Memory B cell (primary cell): ENCODE measurements at regions not wholly inside any gene's neighbourhood (a gene's known extent, or its start where the extent isn't known, plus 50 kb on each side); places are given as distances from the start of the nearest gene placed in this dataset.

Source experiments
- ATAC-seq: fragments of 150-1000 bp; cut with Tn5 transposase; 2 replicates; pipeline ENCODE4 v1.10.0; 2021; ENCODE audit warnings: low read depth, mild to moderate bottlenecking, moderate library complexity
- DNase-seq, 2 donors: peaks; one replicate each; pipeline ENCODE4 v3.0.0; 2022; ENCODE audit warnings: low spot score in 2 of 2
- H3K27ac Mint-ChIP-seq: one replicate; pipeline ENCODE4 v1.8.0; 2022; ENCODE audit warnings: mild to moderate bottlenecking, moderate library complexity, mixed read lengths
- H3K27me3 Mint-ChIP-seq: one replicate; pipeline ENCODE4 v1.8.0; 2022; ENCODE audit warnings: mixed read lengths
- H3K36me3 Mint-ChIP-seq: one replicate; pipeline ENCODE4 v1.8.0; 2022; ENCODE audit warnings: mild to moderate bottlenecking, mixed read lengths
- H3K4me1 Mint-ChIP-seq: one replicate; pipeline ENCODE4 v1.8.0; 2022; ENCODE audit warnings: mixed read lengths
- H3K4me3 Mint-ChIP-seq: one replicate; pipeline ENCODE4 v1.8.0; 2022; ENCODE audit warnings: mild to moderate bottlenecking, moderate library complexity, mixed read lengths
- H3K9me3 Mint-ChIP-seq: one replicate; pipeline ENCODE4 v1.8.0; 2022; ENCODE audit warnings: mixed read lengths

- Mint-ChIP-seq H3K27me3 (no peaks in the 10 kb centered on the region), H3K9me3 (no peaks in the 10 kb centered on the region), H3K4me3 (no peak overlapping the region), H3K36me3 (no peaks in the 10 kb centered on the region), H3K27ac (no peak overlapping the region), H3K4me1 (no peaks in the 10 kb centered on the region)
- ATAC-seq (no peak), DNase-seq (no peak)
Measured at GRCh38 chr18:78776151-78776550, 203.5 kb upstream of the SALL3 start.

- DNase-seq = no peak
- Mint-ChIP-seq H3K27ac (no peak overlapping the region), H3K36me3 (no peaks in the 10 kb centered on the region), H3K4me1 (no peaks in the 10 kb centered on the region), H3K9me3 (no peaks in the 10 kb centered on the region), H3K27me3 (no peaks in the 10 kb centered on the region), H3K4me3 (no peak overlapping the region)
- ATAC-seq = no peak
Measured at GRCh38 chr18:78776706-78777285, 202.8 kb upstream of the SALL3 start.

GRCh38 chr18:78777992-78778391 is 201.6 kb upstream of the SALL3 start:
- H3K9me3 Mint-ChIP-seq = no peaks in the 10 kb centered on the region
- no peak overlapping the region for H3K4me3 Mint-ChIP-seq
- DNase-seq = no peak
- no peaks in the 10 kb centered on the region for H3K36me3 Mint-ChIP-seq
- H3K4me1 Mint-ChIP-seq = no peaks in the 10 kb centered on the region
- H3K27me3 Mint-ChIP-seq = no peaks in the 10 kb centered on the region
- ATAC-seq = no peak
- no peak overlapping the region for H3K27ac Mint-ChIP-seq

- Mint-ChIP-seq H3K27me3 (no peaks in the 10 kb centered on the region), H3K4me3 (no peak overlapping the region), H3K9me3 (no peaks in the 10 kb centered on the region), H3K27ac (no peak overlapping the region), H3K4me1 (no peaks in the 10 kb centered on the region), H3K36me3 (no peaks in the 10 kb centered on the region)
- no peak for ATAC-seq
- no peak for DNase-seq
Measured at GRCh38 chr18:78778651-78779050, 201.0 kb upstream of the SALL3 start.

GRCh38 chr18:78779996-78780718 is 199.5 kb upstream of the SALL3 start:
- Mint-ChIP-seq H3K4me1 (no peaks in the 10 kb centered on the region), H3K36me3 (no peaks in the 10 kb centered on the region), H3K4me3 (no peak overlapping the region), H3K27me3 (no peaks in the 10 kb centered on the region), H3K9me3 (no peaks in the 10 kb centered on the region), H3K27ac (no peak overlapping the region)
- ATAC-seq (no peak), DNase-seq (no peak)

- no peak overlapping the region for H3K27ac Mint-ChIP-seq
- no peak for ATAC-seq
- H3K4me3 Mint-ChIP-seq = no peak overlapping the region
- H3K9me3 Mint-ChIP-seq = no peaks in the 10 kb centered on the region
- no peaks in the 10 kb centered on the region for H3K4me1 Mint-ChIP-seq
- DNase-seq = no peak
- no peaks in the 10 kb centered on the region for H3K27me3 Mint-ChIP-seq
- no peaks in the 10 kb centered on the region for H3K36me3 Mint-ChIP-seq
Measured at GRCh38 chr18:78780719-78781600, 198.7 kb upstream of the SALL3 start.

- no peak for ATAC-seq
- H3K4me3 Mint-ChIP-seq = no peak overlapping the region
- DNase-seq = no peak
- no peaks in the 10 kb centered on the region for H3K9me3 Mint-ChIP-seq
- H3K4me1 Mint-ChIP-seq = no peaks in the 10 kb centered on the region
- H3K36me3 Mint-ChIP-seq = no peaks in the 10 kb centered on the region
- no peak overlapping the region for H3K27ac Mint-ChIP-seq
- H3K27me3 Mint-ChIP-seq = no peaks in the 10 kb centered on the region
Measured at GRCh38 chr18:78781601-78781960, 198.0 kb upstream of the SALL3 start.

GRCh38 chr18:78782951-78783563 is 196.6 kb upstream of the SALL3 start:
- H3K4me1 Mint-ChIP-seq = no peaks in the 10 kb centered on the region
- H3K36me3 Mint-ChIP-seq = no peaks in the 10 kb centered on the region
- no peak overlapping the region for H3K27ac Mint-ChIP-seq
- DNase-seq (no peak), ATAC-seq (no peak)
- no peaks in the 10 kb centered on the region for H3K27me3 Mint-ChIP-seq
- no peaks in the 10 kb centered on the region for H3K9me3 Mint-ChIP-seq
- no peak overlapping the region for H3K4me3 Mint-ChIP-seq

GRCh38 chr18:78783564-78783960 is 196.1 kb upstream of the SALL3 start:
- H3K27ac Mint-ChIP-seq = no peak overlapping the region
- no peaks in the 10 kb centered on the region for H3K9me3 Mint-ChIP-seq
- no peaks in the 10 kb centered on the region for H3K27me3 Mint-ChIP-seq
- DNase-seq (no peak), ATAC-seq (no peak)
- no peak overlapping the region for H3K4me3 Mint-ChIP-seq
- no peaks in the 10 kb centered on the region for H3K4me1 Mint-ChIP-seq
- no peaks in the 10 kb centered on the region for H3K36me3 Mint-ChIP-seq

GRCh38 chr18:78784861-78785260 is 194.8 kb upstream of the SALL3 start:
- Mint-ChIP-seq H3K36me3 (no peaks in the 10 kb centered on the region), H3K4me1 (no peaks in the 10 kb centered on the region), H3K27me3 (no peaks in the 10 kb centered on the region), H3K9me3 (no peaks in the 10 kb centered on the region), H3K27ac (no peak overlapping the region), H3K4me3 (no peak overlapping the region)
- ATAC-seq (no peak), DNase-seq (no peak)

GRCh38 chr18:78785706-78786105 is 193.9 kb upstream of the SALL3 start:
- H3K9me3 Mint-ChIP-seq = no peaks in the 10 kb centered on the region
- H3K27me3 Mint-ChIP-seq = no peaks in the 10 kb centered on the region
- DNase-seq (no peak), ATAC-seq (no peak)
- H3K36me3 Mint-ChIP-seq = no peaks in the 10 kb centered on the region
- H3K4me1 Mint-ChIP-seq = no peaks in the 10 kb centered on the region
- no peak overlapping the region for H3K4me3 Mint-ChIP-seq
- H3K27ac Mint-ChIP-seq = no peak overlapping the region

GRCh38 chr18:78786776-78787175 is 192.8 kb upstream of the SALL3 start:
- Mint-ChIP-seq H3K27ac (no peak overlapping the region), H3K4me3 (no peak overlapping the region), H3K36me3 (no peaks in the 10 kb centered on the region), H3K9me3 (no peaks in the 10 kb centered on the region), H3K27me3 (peaks cover 3% of the 10 kb centered on the region), H3K4me1 (no peaks in the 10 kb centered on the region)
- DNase-seq (no peak), ATAC-seq (no peak)

- no peak for ATAC-seq
- Mint-ChIP-seq H3K4me1 (no peaks in the 10 kb centered on the region), H3K27ac (no peak overlapping the region), H3K9me3 (no peaks in the 10 kb centered on the region), H3K27me3 (peaks cover 3% of the 10 kb centered on the region), H3K4me3 (no peak overlapping the region), H3K36me3 (no peaks in the 10 kb centered on the region)
- DNase-seq = no peak
Measured at GRCh38 chr18:78787751-78788150, 191.9 kb upstream of the SALL3 start.

- no peaks in the 10 kb centered on the region for H3K4me1 Mint-ChIP-seq
- no peak overlapping the region for H3K27ac Mint-ChIP-seq
- no peak for ATAC-seq
- no peak overlapping the region for H3K4me3 Mint-ChIP-seq
- H3K27me3 Mint-ChIP-seq = peaks cover 3% of the 10 kb centered on the region
- H3K9me3 Mint-ChIP-seq = no peaks in the 10 kb centered on the region
- no peaks in the 10 kb centered on the region for H3K36me3 Mint-ChIP-seq
- no peak for DNase-seq
Measured at GRCh38 chr18:78788161-78788560, 191.5 kb upstream of the SALL3 start.
